Uterus (tissue), 3 donors: ENCODE measurements at regions not wholly inside any gene's neighbourhood (a gene's known extent, or its start where the extent isn't known, plus 50 kb on each side); places are given as distances from the start of the nearest gene placed in this dataset.

ENCODE experiments used
- DNase-seq, 2 donors: peaks; one replicate each; pipeline ENCODE4 v3.0.0-alpha.2; 2019 to 2020
- H3K27ac ChIP-seq, 2 donors: fragments of 200-600 bp; sonication (generic); 1 replicate in 1 of 2; 2 replicates in 1 of 2; pipeline ENCODE4 v1.5.1; 2016 to 2018
- H3K27me3 ChIP-seq, 2 donors: fragments of 200-600 bp; sonication (generic); one replicate each; pipeline ENCODE4 v1.5.1; 2018 to 2019; ENCODE audit warnings: control low read depth in 1 of 2
- H3K36me3 ChIP-seq, 2 donors: fragments of 200-600 bp; sonication (generic); one replicate each; pipeline ENCODE4 v1.5.1; 2019; ENCODE audit warnings: control low read depth in 1 of 2
- H3K4me1 ChIP-seq, 2 donors: fragments of 200-600 bp; sonication (generic); one replicate each; pipeline ENCODE4 v1.5.1; 2018 to 2019; ENCODE audit warnings: control low read depth in 1 of 2
- H3K4me3 ChIP-seq, 2 donors: fragments of 200-600 bp; sonication (generic); 1 replicate in 1 of 2; 2 replicates in 1 of 2; pipeline ENCODE4 v1.5.1; 2018 to 2019; ENCODE audit warnings: mild to moderate bottlenecking in 1 of 2
- H3K9me3 ChIP-seq, 2 donors: fragments of 200-600 bp; sonication (generic); one replicate each; pipeline ENCODE4 v1.5.1; 2019; ENCODE audit warnings: control low read depth in 1 of 2
- CTCF ChIP-seq, 4 experiments: fragments of 200-600 bp in 2 of 4; fragments of 450-650 bp in 2 of 4; sonication (generic) in 2 of 4; IDR thresholded peaks; one replicate each; pipeline ENCODE4 v1.5.1; 2016 to 2019; ENCODE audit warnings: antibody characterized with exemption in 4 of 4, mild to moderate bottlenecking in 2 of 4, moderate library complexity in 1 of 4
- POLR2A ChIP-seq, 2 donors: fragments of 450-650 bp; IDR thresholded peaks; one replicate each; pipeline ENCODE4 v1.6.1; 2016; ENCODE audit warnings: antibody characterized with exemption in 2 of 2, mild to moderate bottlenecking in 1 of 2, moderate library complexity in 1 of 2
- intact Hi-C: fragments of 100-400 bp; cut with DNase I; formaldehyde crosslinking; loops from one replicate; pipeline ENCODE4 v1.15.1; 2023; ENCODE audit warnings: low total_unique reads
- donor health status: DM: yes; HTN: yes; CAD: no.

DNA sequence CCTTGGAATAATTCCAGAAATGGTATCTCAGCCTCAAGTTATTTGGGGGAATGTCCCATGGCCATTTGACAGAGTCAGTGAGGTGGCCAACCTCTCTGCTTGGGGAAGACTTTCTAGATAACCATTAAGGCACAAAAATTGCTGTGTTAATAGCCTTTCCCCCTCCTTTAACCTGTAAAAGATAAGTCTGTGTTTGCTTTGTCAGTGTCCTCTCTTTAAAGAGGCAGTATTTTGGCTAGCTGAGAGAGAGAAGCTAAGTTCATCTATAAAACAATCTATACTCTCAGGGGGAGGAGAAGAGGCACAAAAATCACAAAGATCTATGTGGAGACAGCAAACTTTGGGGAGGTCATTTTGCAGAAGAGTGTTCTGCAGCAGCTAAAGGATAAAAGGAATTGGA lies 72.1 kb downstream of the PLCE1 start:
- no peak overlapping the region for H3K27ac ChIP-seq
- H3K4me1 ChIP-seq = no peaks in the 10 kb centered on the region
- no peak for TF ChIP-seq POLR2A (IDR thresholded peaks at IDR 0.05)
- TF ChIP-seq CTCF (IDR thresholded peaks at IDR 0.05) = no peak
- no peak for DNase-seq
- intact Hi-C loops = no loop called here
- no peaks in the 10 kb centered on the region for H3K9me3 ChIP-seq
- no peaks in the 10 kb centered on the region for H3K36me3 ChIP-seq
- H3K4me3 ChIP-seq = no peak overlapping the region
- H3K27me3 ChIP-seq = no peaks in the 10 kb centered on the region

DNA sequence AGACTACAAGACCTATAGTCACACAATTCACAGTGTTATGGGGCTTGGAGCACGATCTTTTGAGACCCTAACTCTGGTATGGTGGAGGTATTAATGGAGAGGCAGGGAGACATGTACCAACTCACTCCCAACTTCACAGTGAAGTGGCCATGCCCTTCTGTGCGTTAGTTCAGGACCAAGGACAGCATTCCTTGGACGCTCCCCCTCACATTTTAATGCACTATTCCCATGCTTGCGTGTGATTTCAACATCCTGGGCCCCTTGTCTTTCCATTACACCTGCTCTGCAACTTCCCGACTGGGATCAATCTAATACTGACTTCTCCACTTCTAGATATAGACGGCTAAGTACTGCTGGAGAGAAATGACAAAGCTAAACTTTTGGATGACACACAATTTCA lies 72.7 kb downstream of the PLCE1 start:
- no peak for TF ChIP-seq CTCF (IDR thresholded peaks at IDR 0.05)
- TF ChIP-seq POLR2A (IDR thresholded peaks at IDR 0.05) = no peak
- no peak for DNase-seq
- Histone ChIP-seq H3K27me3 (no peaks in the 10 kb centered on the region), H3K4me1 (no peaks in the 10 kb centered on the region), H3K36me3 (no peaks in the 10 kb centered on the region), H3K9me3 (no peaks in the 10 kb centered on the region), H3K27ac (no peak overlapping the region), H3K4me3 (no peak overlapping the region)
- intact Hi-C loops = no loop called here

DNA sequence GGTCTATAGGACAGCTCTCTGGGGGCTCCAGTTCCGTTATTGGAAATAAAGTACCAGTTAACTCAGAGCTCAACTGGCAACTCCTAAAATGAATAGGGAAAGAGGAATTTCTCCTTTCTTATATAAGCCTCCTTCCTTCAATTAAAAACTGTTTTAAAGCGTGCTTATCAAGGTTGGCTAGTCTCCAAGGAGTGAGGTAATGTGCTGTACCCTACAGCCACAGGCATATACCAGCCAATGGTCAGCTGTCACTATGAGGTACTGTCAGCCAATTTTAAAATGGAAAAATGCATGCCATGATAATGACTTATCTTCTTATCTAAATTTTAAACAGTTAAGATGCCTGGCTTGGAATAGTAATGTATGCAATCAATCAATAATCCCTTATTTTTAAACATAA lies 76.2 kb downstream of the PLCE1 start:
- no peak for DNase-seq
- no peaks in the 10 kb centered on the region for H3K4me1 ChIP-seq
- intact Hi-C loops = no loop called here
- no peaks in the 10 kb centered on the region for H3K9me3 ChIP-seq
- H3K36me3 ChIP-seq = no peaks in the 10 kb centered on the region
- no peak overlapping the region for H3K4me3 ChIP-seq
- no peaks in the 10 kb centered on the region for H3K27me3 ChIP-seq
- no peak overlapping the region for H3K27ac ChIP-seq
- TF ChIP-seq POLR2A (IDR thresholded peaks at IDR 0.05) = no peak
- TF ChIP-seq CTCF (IDR thresholded peaks at IDR 0.05) = no peak

DNA sequence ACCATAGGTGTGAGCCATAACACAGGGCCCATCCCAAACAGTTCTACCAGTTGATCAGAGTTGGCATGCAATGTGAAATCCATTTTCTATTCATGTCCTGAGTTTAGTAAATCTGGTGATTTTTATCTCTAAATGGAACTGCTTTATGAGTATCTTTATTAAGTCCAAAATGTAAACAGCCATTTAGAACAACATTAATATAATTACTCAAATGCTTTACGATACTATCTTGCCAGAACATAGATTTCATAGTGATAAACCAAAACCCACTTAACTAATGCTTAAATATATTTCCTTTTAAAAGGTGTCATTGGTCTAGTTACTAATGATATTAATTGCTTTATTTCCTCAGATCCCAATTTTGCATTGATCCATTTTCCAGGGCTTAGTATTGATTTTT lies 80.7 kb downstream of the PLCE1 start:
- TF ChIP-seq POLR2A (IDR thresholded peaks at IDR 0.05) = no peak
- no peak for TF ChIP-seq CTCF (IDR thresholded peaks at IDR 0.05)
- intact Hi-C loops = no loop called here
- no peaks in the 10 kb centered on the region for H3K9me3 ChIP-seq
- H3K4me1 ChIP-seq = peaks cover 0 to 6% of the 10 kb centered on the region in 2 donors
- DNase-seq = no peak
- H3K27me3 ChIP-seq = no peaks in the 10 kb centered on the region
- no peak overlapping the region for H3K27ac ChIP-seq
- H3K36me3 ChIP-seq = no peaks in the 10 kb centered on the region
- H3K4me3 ChIP-seq = no peak overlapping the region

DNA sequence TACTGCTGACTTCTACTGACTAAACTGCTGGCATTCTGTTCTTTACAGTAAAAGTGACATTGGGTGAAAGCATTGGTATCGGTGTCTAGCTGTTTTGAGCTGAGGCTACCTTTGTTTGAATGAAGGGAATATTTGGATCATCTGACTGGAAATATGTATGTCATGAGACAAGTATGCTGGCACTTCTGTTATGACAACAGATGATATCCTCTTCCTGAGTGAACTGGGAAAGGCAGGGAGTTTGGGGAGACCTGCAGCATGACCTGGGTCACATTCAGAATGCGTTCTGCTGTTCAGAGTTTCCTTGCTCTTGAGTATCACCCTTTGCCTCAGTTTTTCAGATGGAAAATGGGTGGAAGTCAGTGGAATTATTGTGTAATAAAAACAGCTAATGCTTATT lies 81.8 kb downstream of the PLCE1 start:
- intact Hi-C loops = no loop called here
- H3K27me3 ChIP-seq = no peaks in the 10 kb centered on the region
- DNase-seq = no peak
- peak overlapping the region in 1 of 2 donors; percentile 69 for H3K27ac ChIP-seq
- H3K4me1 ChIP-seq = peaks cover 0 to 6% of the 10 kb centered on the region in 2 donors
- TF ChIP-seq POLR2A (IDR thresholded peaks at IDR 0.05) (no peak), CTCF (IDR thresholded peaks at IDR 0.05) (no peak)
- H3K9me3 ChIP-seq = no peaks in the 10 kb centered on the region
- no peak overlapping the region for H3K4me3 ChIP-seq
- no peaks in the 10 kb centered on the region for H3K36me3 ChIP-seq
